ENCODE measurements at regions not wholly inside any gene's neighbourhood (a gene's known extent, or its start where the extent isn't known, plus 50 kb on each side); places are given as distances from the start of the nearest gene placed in this dataset.

DNA sequence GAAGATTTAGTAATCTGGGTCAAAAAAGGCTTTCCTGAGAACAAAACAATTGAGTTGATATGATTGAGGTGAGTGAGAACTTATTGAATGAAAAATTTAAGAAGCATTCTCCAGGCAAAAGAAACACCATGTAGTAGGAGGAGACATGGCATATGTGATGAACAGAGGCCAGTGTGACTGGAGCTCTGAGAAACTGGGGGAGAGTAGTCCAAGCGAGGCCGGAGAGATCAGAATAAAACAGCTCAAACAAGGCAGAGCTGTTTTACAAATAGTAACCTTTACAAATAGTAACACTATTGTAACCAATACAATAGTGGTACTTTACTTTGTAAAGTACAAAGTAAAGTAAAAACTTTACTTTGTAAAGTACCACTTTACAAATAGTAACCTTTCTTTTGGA, 1159.1 kb downstream of the PCDH9 start:
- TF ChIP-seq, protein P1, sequence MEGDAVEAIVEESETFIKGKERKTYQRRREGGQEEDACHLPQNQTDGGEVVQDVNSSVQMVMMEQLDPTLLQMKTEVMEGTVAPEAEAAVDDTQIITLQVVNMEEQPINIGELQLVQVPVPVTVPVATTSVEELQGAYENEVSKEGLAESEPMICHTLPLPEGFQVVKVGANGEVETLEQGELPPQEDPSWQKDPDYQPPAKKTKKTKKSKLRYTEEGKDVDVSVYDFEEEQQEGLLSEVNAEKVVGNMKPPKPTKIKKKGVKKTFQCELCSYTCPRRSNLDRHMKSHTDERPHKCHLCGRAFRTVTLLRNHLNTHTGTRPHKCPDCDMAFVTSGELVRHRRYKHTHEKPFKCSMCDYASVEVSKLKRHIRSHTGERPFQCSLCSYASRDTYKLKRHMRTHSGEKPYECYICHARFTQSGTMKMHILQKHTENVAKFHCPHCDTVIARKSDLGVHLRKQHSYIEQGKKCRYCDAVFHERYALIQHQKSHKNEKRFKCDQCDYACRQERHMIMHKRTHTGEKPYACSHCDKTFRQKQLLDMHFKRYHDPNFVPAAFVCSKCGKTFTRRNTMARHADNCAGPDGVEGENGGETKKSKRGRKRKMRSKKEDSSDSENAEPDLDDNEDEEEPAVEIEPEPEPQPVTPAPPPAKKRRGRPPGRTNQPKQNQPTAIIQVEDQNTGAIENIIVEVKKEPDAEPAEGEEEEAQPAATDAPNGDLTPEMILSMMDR (IDR thresholded peaks at IDR 0.05; ENCODE audit: insufficient read depth, low read depth, low read length) = no peak
- no peak for TF ChIP-seq EZH2 (IDR thresholded peaks at IDR 0.05; ENCODE audit: insufficient read depth, low read length)

All from astrocyte (in vitro differentiated cells and primary cell).